GM12801 (cell line): ENCODE measurements at regions not wholly inside any gene's neighbourhood (a gene's known extent, or its start where the extent isn't known, plus 50 kb on each side); places are given as distances from the start of the nearest gene placed in this dataset.

Experiments
- TF ChIP-seq, protein P1 (sequence below): IDR thresholded peaks from one replicate; pipeline ENCODE4 v1.5.1; 2011; ENCODE audit warnings: control low read depth; ENCODE audit not compliant: insufficient read length; ENCODE audit errors: extremely low read depth

DNA sequence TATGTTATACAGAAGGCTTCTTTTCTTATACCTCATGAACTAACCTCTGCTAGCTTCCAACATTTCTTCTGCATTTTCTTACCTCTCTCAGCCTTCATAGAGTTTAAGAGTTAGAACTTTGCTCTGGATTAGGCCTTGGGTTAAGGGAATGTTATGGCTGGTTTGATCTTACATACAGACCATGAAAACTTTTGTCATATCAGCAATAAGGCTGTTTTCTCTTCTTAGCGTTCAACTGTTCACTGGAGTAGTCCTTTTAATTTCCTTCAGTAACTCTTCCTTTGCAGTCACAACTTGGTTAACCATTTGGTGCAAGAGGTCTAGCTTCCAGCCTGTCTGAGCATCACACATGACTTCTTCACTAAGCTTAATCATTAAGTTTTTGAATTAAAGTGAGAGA, 329.0 kb upstream of the CCNG1 start:
- TF ChIP-seq, protein P1, sequence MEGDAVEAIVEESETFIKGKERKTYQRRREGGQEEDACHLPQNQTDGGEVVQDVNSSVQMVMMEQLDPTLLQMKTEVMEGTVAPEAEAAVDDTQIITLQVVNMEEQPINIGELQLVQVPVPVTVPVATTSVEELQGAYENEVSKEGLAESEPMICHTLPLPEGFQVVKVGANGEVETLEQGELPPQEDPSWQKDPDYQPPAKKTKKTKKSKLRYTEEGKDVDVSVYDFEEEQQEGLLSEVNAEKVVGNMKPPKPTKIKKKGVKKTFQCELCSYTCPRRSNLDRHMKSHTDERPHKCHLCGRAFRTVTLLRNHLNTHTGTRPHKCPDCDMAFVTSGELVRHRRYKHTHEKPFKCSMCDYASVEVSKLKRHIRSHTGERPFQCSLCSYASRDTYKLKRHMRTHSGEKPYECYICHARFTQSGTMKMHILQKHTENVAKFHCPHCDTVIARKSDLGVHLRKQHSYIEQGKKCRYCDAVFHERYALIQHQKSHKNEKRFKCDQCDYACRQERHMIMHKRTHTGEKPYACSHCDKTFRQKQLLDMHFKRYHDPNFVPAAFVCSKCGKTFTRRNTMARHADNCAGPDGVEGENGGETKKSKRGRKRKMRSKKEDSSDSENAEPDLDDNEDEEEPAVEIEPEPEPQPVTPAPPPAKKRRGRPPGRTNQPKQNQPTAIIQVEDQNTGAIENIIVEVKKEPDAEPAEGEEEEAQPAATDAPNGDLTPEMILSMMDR = no peak

DNA sequence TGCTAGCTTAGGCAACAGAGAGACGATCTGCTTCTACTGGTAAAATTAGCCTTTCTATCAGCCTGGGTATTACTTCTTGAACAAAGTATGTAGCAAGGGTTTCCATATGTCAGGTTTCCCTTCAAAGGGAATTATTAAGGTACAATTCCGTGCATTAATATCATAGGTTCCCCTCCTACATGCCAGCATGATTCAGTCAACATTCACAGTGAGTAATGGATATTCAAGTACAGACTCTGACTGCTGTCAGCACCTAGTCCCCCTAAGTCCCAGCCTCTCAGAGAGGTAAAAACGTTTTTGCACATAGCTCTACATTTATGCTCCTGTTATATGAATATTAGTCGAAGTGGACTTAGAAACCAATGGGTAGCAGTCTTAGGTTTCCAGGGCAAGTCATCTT, 322.4 kb upstream of the CCNG1 start:
- TF ChIP-seq, protein P1 = no peak

DNA sequence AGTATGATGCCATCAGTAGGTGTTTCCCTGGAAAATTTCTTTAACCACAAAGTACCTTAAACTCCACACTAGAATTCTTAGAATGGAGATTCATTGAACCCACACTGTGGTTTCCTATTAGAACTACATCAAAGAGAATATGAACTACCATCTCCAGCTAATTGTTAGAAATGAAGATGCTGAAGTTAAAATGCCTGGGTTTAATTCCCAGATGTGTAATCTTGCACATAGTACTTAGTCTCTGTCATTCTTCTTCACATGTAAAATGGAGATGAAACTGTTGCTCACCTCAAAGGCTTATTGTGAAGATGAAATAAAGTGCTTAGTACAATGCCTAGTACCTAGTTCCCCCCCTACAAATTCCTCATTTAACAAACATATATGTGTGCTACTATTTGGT, 303.3 kb upstream of the CCNG1 start:
- TF ChIP-seq, protein P1 = no peak

DNA sequence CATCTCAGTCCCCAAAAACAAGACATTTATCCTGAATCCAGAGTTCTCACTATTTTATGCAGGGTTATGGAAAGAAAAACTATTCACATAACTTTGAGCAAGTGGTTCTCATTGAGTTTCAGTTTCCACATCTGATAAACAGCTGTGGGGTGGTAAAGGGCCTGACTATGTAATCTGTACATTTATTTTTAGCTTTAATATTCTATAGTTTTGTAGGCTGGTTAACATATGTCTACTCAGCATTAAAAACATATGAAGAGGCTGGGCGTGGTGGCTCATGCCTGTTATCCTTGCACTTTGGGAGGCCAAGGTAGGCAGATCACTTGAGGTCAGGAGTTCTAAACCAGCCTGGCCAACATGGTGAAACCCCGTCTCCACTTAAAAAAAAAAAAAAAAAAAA, 301.5 kb upstream of the CCNG1 start:
- TF ChIP-seq, protein P1 = no peak

DNA sequence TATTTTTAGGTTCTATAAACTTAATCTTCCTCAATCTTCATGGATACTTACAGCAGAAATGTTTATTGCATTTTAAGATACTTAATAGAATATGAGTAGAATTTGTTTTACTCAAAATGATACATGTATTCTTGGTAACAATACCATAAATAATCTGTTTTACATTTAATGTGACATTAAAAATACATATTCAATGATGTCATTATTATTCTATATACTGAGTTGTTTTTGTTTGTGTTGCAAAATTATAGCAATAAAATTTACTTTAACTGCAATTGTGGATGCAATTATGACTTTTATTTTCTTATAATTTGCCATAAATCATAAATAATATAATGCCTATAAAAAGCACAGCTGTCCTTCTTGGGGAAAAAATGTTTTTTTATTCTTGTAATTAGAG, 275.9 kb upstream of the CCNG1 start:
- TF ChIP-seq, protein P1 = no peak

DNA sequence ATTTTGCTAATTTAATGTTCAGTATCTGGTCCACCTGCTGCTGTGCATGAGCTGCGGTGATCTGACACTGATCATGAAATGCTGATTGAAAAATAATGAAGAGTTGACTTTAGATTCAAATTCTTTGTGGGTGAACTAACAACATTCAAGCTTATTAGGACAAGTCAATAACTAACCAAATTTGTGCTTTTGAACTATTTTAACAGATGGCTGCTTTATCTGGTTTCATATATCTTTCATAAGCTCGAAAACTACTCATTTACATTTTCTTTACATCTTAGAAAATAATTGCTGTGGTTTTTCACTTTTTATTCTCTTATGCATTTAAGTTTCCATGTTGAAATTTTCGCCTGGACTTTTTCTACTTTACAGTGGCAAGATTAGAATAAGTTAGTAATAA, 274.8 kb upstream of the CCNG1 start:
- TF ChIP-seq, protein P1 = no peak

DNA sequence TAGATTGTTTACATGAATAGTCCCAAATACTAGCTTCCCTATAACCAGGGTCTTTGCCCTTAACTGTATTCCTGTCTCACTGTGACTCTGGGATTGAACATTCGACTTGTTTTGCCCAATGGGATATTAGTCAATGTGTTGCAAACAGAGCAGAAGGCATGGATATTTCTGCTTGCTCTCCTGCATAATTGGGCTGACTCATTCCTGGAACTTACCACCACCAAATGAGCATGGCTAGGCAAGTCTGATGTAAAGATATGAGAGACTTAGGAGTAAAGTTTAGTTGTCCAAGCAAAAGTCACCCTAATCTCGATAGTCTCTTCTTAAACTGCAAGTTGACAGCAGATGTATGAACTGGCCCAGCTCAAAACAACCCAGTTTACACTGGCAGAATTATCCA, 273.5 kb upstream of the CCNG1 start:
- TF ChIP-seq, protein P1 = no peak

DNA sequence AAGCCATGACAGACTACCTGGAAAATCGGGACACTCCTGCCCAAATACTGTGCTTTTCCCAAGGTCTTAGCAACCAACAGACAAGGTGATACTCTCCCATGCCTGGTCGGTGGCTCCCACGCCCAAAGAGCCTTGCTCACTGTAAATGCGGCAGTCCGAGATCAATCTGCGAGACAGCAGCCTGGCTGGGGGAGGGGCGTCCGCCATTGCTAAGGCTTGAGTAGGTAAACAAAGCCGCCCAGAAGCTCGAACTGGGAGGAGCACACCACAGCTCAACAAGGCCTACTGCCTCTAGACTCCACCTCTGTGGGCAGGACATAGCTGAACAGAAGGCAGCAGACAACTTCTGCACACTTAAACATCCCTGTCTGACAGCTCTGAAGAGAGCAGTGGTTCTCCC, 272.1 kb upstream of the CCNG1 start:
- TF ChIP-seq, protein P1 = no peak
